Aorta (tissue), 5 donors: ENCODE measurements at regions not wholly inside any gene's neighbourhood (a gene's known extent, or its start where the extent isn't known, plus 50 kb on each side); places are given as distances from the start of the nearest gene placed in this dataset.

Experiments
- ATAC-seq: fragments of 200-7000 bp; cut with Tn5 transposase; one replicate; pipeline ENCODE4 v1.9.1; 2022; ENCODE audit warnings: moderate library complexity; ENCODE audit not compliant: low FRiP score
- DNase-seq, 2 donors: peaks; one replicate each; pipeline ENCODE4 v3.0.0-alpha.2; 2020
- H3K27ac ChIP-seq, 2 donors: one replicate each; pipeline ENCODE4 v1.5.1; 2013; ENCODE audit warnings: low read length in 2 of 2, mild to moderate bottlenecking in 2 of 2, moderate library complexity in 2 of 2, control low read depth in 1 of 2, inconsistent platforms in 1 of 2, low read depth in 1 of 2
- H3K27me3 ChIP-seq, 2 donors: one replicate each; pipeline ENCODE4 v1.6.1; 2013; ENCODE audit warnings: control low read depth in 1 of 2, low read length in 1 of 2, mild to moderate bottlenecking in 1 of 2, moderate library complexity in 1 of 2; ENCODE audit not compliant: insufficient read depth in 2 of 2, control insufficient read depth in 1 of 2
- H3K36me3 ChIP-seq, 2 donors: one replicate each; pipeline ENCODE4 v1.6.1; 2013; ENCODE audit warnings: control low read depth in 1 of 2, low read length in 1 of 2, mild to moderate bottlenecking in 1 of 2; ENCODE audit not compliant: insufficient read depth in 2 of 2, control insufficient read depth in 1 of 2
- H3K4me1 ChIP-seq, 2 donors: one replicate each; pipeline ENCODE4 v1.6.1; 2013; ENCODE audit warnings: low read length in 2 of 2, control low read depth in 1 of 2, mild to moderate bottlenecking in 1 of 2, moderate library complexity in 1 of 2; ENCODE audit not compliant: insufficient read depth in 2 of 2, control insufficient read depth in 1 of 2
- H3K4me3 ChIP-seq, 2 donors: one replicate each; pipeline ENCODE4 v1.5.1; 2013; ENCODE audit warnings: low read length in 2 of 2, control low read depth in 1 of 2, mild to moderate bottlenecking in 1 of 2
- H3K9me3 ChIP-seq: one replicate; pipeline ENCODE4 v1.6.1; 2013; ENCODE audit warnings: mild to moderate bottlenecking, low read length; ENCODE audit not compliant: control insufficient read depth
- WGBS, 2 donors: extraction: QIAGEN DNeasy Blood & Tissue Kit; methylation state at CpG; one replicate each; pipeline ENCODE4 v1.1.7; 2013; 5-methylcytosine and 5-hydroxymethylcytosine counted together
- intact Hi-C, 2 donors: fragments of 100-400 bp; cut with DNase I; formaldehyde crosslinking; loops; one replicate each; pipeline versions ENCODE4 v1.14.2 to v1.15.0; 2022
- donor health status: healthy with polysubstance abuse.
- donor health status: Bipolar disorder and iron deficiency.
- donor health status: DM: no; HTN: no; CAD: no.
- donor health status: DM: no; HTN: no; CAD: no.
- donor health status: DM: yes; HTN: yes; CAD: no.

DNA sequence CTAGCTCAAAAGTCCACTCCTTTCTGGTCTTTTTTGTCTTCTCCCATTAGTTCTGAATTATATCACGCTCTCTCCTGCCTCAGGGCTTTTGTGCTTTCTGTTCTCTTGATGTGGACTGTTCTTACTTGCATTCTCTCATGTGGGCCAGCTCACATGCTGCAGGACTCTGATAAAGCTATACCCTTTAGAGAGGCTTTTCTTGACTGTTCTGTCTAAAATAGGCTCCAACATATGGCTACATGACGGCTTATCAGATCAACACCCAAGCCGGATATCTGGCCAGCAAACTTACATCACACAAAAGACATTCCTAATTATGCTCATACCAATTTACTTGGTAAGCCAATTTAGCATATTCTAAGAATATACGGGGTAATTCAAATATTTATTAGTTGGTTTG lies 1494.5 kb downstream of the TECRL start:
- intact Hi-C loops = no loop called here
- 53 to 71% methylated on average over 4 of the region's 4 CpGs for WGBS, 2 donors
- no peak for ATAC-seq

GRCh38 chr4:62913065-62913464 lies 1496.2 kb downstream of the TECRL start:
- Histone ChIP-seq H3K4me1 (no peaks in the 10 kb centered on the region), H3K9me3 (no peaks in the 10 kb centered on the region), H3K27ac (no peak overlapping the region), H3K27me3 (no peaks in the 10 kb centered on the region), H3K4me3 (no peak overlapping the region), H3K36me3 (no peaks in the 10 kb centered on the region)
- 90 to 92% methylated on average over 1 of the region's 1 CpG for WGBS, 2 donors
- ATAC-seq = no peak
- DNase-seq = no peak
- intact Hi-C loops = no loop called here

More for the DNA sequence above, 1494.5 kb downstream of the TECRL start:
- no peak overlapping the region for H3K4me3 ChIP-seq
- H3K36me3 ChIP-seq = no peaks in the 10 kb centered on the region
- no peak for DNase-seq
- H3K27me3 ChIP-seq = no peaks in the 10 kb centered on the region
- peaks cover 2% of the 10 kb centered on the region for H3K9me3 ChIP-seq
- H3K4me1 ChIP-seq = no peaks in the 10 kb centered on the region
- no peak overlapping the region for H3K27ac ChIP-seq

DNA sequence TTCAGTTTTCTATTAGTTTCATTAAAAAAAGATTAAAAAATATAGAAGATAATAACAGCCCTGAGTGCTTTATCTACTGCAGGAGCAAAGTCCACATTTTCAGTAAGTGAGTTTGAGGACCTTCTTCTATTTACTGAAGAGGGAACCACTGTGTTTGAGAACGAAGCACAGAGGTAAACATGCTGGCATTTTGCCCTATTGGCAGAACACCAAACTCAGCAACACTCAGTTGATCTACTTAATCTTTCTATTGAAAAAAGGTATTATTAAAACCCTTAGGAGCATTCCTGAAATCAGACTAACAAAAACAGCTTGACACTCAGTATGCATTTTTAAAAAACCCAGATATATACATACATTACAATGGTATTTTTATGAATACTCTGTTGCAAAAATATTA lies 1496.7 kb downstream of the TECRL start:
- Histone ChIP-seq H3K4me1 (no peaks in the 10 kb centered on the region), H3K27me3 (no peaks in the 10 kb centered on the region), H3K36me3 (no peaks in the 10 kb centered on the region), H3K27ac (no peak overlapping the region), H3K4me3 (no peak overlapping the region), H3K9me3 (no peaks in the 10 kb centered on the region)
- whole genome bisulfite sequencing, 2 donors = 32 to 38% methylated on average over 1 of the region's 1 CpG
- ATAC-seq (no peak), DNase-seq (no peak)
- intact Hi-C loops = no loop called here

DNA sequence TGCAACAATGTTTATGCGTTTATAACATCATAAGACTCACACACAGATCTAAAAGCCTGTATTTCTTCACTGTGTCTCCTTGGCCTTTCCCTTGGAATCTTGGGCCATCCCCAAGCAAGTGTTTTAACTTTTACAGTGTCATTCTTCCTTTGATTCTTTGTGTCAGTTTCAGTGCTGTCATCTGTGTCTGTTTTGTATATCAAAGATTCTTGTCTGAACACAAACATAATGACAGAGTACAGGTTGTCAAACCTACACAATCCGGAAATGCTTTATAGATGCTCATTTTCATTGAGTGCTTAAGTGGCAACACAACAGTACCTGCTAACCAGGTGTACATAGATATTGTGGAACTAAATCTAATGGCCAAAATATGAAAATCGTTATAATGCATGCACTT lies 1500.0 kb downstream of the TECRL start:
- H3K4me1 ChIP-seq = no peaks in the 10 kb centered on the region
- H3K27me3 ChIP-seq = no peaks in the 10 kb centered on the region
- DNase-seq (no peak), ATAC-seq (no peak)
- WGBS, 2 donors = 79 to 83% methylated on average over 3 of the region's 3 CpGs
- no peaks in the 10 kb centered on the region for H3K36me3 ChIP-seq
- H3K9me3 ChIP-seq = no peaks in the 10 kb centered on the region
- H3K27ac ChIP-seq = no peak overlapping the region
- intact Hi-C loops = no loop called here
- H3K4me3 ChIP-seq = no peak overlapping the region

GRCh38 chr4:62901101-62901500 lies 1508.1 kb downstream of the TECRL start:
- intact Hi-C loops = no loop called here
- 81 to 87% methylated on average over 2 of the region's 2 CpGs for WGBS, 2 donors

DNA sequence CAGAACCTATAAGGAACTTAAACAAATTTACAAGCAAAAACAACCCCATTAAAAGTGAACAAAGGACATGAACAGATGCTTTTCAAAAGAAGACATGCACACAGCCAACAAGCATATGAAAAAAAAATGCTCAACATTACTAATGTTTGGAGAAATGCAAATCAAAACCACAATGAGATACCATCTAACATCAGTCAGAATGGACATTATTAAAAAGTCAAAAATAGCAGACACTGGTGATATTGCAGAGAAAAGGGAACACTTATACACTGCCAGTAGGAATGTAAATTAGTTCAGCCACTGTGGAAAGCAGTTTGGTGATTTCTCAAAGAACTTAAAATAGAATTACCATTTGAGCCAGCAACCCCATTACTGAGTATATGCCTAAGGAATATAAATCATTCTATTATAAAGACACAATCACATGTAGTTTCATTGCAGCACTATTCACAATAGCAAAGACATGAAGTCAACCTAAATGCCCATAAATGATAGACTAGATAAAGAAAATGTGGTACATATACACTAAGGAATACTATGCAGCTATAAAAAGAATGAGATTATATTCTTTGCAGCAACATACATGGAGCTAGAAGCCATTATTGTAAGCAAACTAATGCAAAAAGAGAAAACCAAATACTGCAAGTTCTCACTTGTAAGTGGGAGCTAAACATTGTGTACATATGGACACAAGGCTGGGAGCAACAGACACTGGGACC lies 1509.4 kb downstream of the TECRL start:
- Histone ChIP-seq H3K9me3 (no peaks in the 10 kb centered on the region), H3K36me3 (no peaks in the 10 kb centered on the region), H3K27me3 (no peaks in the 10 kb centered on the region), H3K27ac (no peak overlapping the region), H3K4me1 (no peaks in the 10 kb centered on the region), H3K4me3 (no peak overlapping the region)
- ATAC-seq = no peak
- intact Hi-C loops = no loop called here
- DNase-seq = no peak

More at GRCh38 chr4:62901101-62901500, 1508.1 kb downstream of the TECRL start:
- H3K27ac ChIP-seq = no peak overlapping the region
- no peak overlapping the region for H3K4me3 ChIP-seq
- DNase-seq (no peak), ATAC-seq (no peak)
- no peaks in the 10 kb centered on the region for H3K27me3 ChIP-seq
- no peaks in the 10 kb centered on the region for H3K9me3 ChIP-seq
- H3K4me1 ChIP-seq = no peaks in the 10 kb centered on the region
- H3K36me3 ChIP-seq = no peaks in the 10 kb centered on the region

- no peaks in the 10 kb centered on the region for H3K9me3 ChIP-seq
- WGBS, 2 donors = 90 to 93% methylated on average over 5 of the region's 5 CpGs
- ATAC-seq (peak; percentile 48), DNase-seq (peak; percentile 32 to 61)
- no peak overlapping the region for H3K4me3 ChIP-seq
- H3K36me3 ChIP-seq = no peaks in the 10 kb centered on the region
- intact Hi-C loops = no loop called here
- no peak overlapping the region for H3K27ac ChIP-seq
- H3K27me3 ChIP-seq = no peaks in the 10 kb centered on the region
- H3K4me1 ChIP-seq = no peaks in the 10 kb centered on the region
Measured at GRCh38 chr4:62898115-62898514, 1511.1 kb downstream of the TECRL start.

- no peaks in the 10 kb centered on the region for H3K27me3 ChIP-seq
- peak in 1 of 2 donors; percentile 61 for DNase-seq
- H3K27ac ChIP-seq = no peak overlapping the region
- intact Hi-C loops = no loop called here
- no peaks in the 10 kb centered on the region for H3K36me3 ChIP-seq
- no peak for ATAC-seq
- H3K4me1 ChIP-seq = no peaks in the 10 kb centered on the region
- WGBS, 2 donors = 82 to 88% methylated on average over 3 of the region's 3 CpGs
- H3K9me3 ChIP-seq = no peaks in the 10 kb centered on the region
- H3K4me3 ChIP-seq = no peak overlapping the region
Measured at GRCh38 chr4:62896721-62897120, 1512.5 kb downstream of the TECRL start.

- no peaks in the 10 kb centered on the region for H3K4me1 ChIP-seq
- no peak for ATAC-seq
- DNase-seq = no peak
- H3K36me3 ChIP-seq = no peaks in the 10 kb centered on the region
- 84 to 89% methylated on average over 3 of the region's 3 CpGs for WGBS, 2 donors
- intact Hi-C loops = no loop called here
- no peak overlapping the region for H3K4me3 ChIP-seq
- no peak overlapping the region for H3K27ac ChIP-seq
- H3K27me3 ChIP-seq = peaks cover 0 to 2% of the 10 kb centered on the region in 2 donors
- no peaks in the 10 kb centered on the region for H3K9me3 ChIP-seq
Measured at GRCh38 chr4:62881901-62882300, 1527.3 kb downstream of the TECRL start.
